DOHH2 (cell line): ENCODE measurements at regions not wholly inside any gene's neighbourhood (a gene's known extent, or its start where the extent isn't known, plus 50 kb on each side); places are given as distances from the start of the nearest gene placed in this dataset.

ENCODE experiments used
- EZH2phosphoT487 ChIP-seq: fragments of 200-600 bp; sonication (generic); IDR thresholded peaks from 2 replicates; pipeline ENCODE4 v1.6.1; 2017; ENCODE audit warnings: borderline replicate concordance, mild to moderate bottlenecking, antibody characterized with exemption, low read length, moderate library complexity, mixed read lengths
- TF ChIP-seq, protein P1 (sequence below): fragments of 200-600 bp; sonication (generic); IDR thresholded peaks from one replicate; pipeline ENCODE4 v1.5.1; 2014; ENCODE audit warnings: antibody characterized with exemption, mild to moderate bottlenecking, low read depth, low read length; ENCODE audit not compliant: poor library complexity, severe bottlenecking

DNA sequence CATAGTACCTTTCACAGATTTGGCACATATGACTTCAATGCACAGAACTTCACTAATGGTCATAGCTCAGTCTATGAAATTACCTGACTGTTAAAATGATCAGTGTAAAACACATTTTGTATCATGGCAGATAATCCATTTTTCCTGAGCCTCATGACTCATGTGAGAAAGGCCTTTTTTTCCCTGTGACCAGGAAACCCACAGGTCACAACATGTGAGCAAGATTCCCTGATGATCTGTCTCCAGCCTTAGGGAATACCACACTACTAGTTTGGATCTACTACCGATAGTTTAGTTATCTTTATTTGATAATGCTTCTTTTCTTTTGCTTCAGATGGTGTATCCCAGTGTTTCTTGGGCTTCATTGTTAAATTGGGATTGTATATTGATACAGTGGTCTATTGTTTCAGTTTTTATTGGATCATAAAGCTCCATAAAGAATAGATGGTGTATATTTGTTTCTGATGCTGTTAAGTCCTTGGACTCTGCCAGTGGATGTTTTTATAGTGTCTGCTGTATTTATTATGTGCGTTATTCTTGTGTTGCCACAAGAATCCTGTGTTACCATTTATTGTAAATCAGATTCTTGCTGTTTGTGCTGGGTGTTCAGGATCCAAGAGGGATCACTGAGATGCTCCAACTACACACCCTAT lies 248.7 kb upstream of the PELI2 start:
- TF ChIP-seq, protein P1, sequence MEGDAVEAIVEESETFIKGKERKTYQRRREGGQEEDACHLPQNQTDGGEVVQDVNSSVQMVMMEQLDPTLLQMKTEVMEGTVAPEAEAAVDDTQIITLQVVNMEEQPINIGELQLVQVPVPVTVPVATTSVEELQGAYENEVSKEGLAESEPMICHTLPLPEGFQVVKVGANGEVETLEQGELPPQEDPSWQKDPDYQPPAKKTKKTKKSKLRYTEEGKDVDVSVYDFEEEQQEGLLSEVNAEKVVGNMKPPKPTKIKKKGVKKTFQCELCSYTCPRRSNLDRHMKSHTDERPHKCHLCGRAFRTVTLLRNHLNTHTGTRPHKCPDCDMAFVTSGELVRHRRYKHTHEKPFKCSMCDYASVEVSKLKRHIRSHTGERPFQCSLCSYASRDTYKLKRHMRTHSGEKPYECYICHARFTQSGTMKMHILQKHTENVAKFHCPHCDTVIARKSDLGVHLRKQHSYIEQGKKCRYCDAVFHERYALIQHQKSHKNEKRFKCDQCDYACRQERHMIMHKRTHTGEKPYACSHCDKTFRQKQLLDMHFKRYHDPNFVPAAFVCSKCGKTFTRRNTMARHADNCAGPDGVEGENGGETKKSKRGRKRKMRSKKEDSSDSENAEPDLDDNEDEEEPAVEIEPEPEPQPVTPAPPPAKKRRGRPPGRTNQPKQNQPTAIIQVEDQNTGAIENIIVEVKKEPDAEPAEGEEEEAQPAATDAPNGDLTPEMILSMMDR = no peak
- no peak for TF ChIP-seq EZH2phosphoT487
